Heart right ventricle (tissue), 16 donors: ENCODE measurements at regions not wholly inside any gene's neighbourhood (a gene's known extent, or its start where the extent isn't known, plus 50 kb on each side); places are given as distances from the start of the nearest gene placed in this dataset.

Source experiments
- ATAC-seq, 8 donors: fragments of 200-7000 bp; cut with Tn5 transposase; one replicate each; pipeline ENCODE4 v1.9.1; 2020; ENCODE audit warnings: mild to moderate bottlenecking in 8 of 8, moderate library complexity in 8 of 8, moderate number of reproducible peaks in 1 of 8
- DNase-seq, 2 donors: peaks; one replicate each; pipeline ENCODE4 v3.0.0-alpha.2; 2020
- H3K27ac ChIP-seq, 10 donors: fragments of 200-600 bp; sonication (generic) in 2 of 10; one replicate each; pipeline versions ENCODE4 v1.5.0 to v1.8.0; 2020 to 2022; ENCODE audit warnings: mild to moderate bottlenecking in 3 of 10
- H3K27me3 ChIP-seq, 7 donors: fragments of 200-600 bp; one replicate each; pipeline ENCODE4 v1.8.0; 2021 to 2022; ENCODE audit warnings: mild to moderate bottlenecking in 2 of 7
- H3K36me3 ChIP-seq, 9 donors: fragments of 200-600 bp; sonication (generic) in 1 of 9; one replicate each; pipeline versions ENCODE4 v1.5.0 to v1.8.0; 2020 to 2022; ENCODE audit warnings: mild to moderate bottlenecking in 2 of 9
- H3K4me1 ChIP-seq, 9 donors: fragments of 200-600 bp; sonication (generic) in 1 of 9; one replicate each; pipeline versions ENCODE4 v1.5.0 to v1.8.0; 2020 to 2022; ENCODE audit warnings: mild to moderate bottlenecking in 4 of 9
- H3K4me3 ChIP-seq, 10 donors: fragments of 200-600 bp; sonication (generic) in 2 of 10; one replicate each; pipeline versions ENCODE4 v1.5.0 to v1.8.0; 2020 to 2022; ENCODE audit warnings: mild to moderate bottlenecking in 7 of 10, moderate library complexity in 2 of 10
- H3K9me3 ChIP-seq, 11 donors: fragments of 200-600 bp in 10 of 11; sonication (generic) in 2 of 11; one replicate each; pipeline versions ENCODE4 v1.5.0 to v1.8.0; 2013 to 2022; ENCODE audit warnings: mild to moderate bottlenecking in 2 of 11, control low read depth in 1 of 11, moderate library complexity in 1 of 11
- WGBS, 2 donors: extraction: QIAGEN DNeasy Blood & Tissue Kit; methylation state at CpG; one replicate each; pipeline ENCODE4 v1.1.7; 2013; ENCODE audit warnings: inconsistent platforms in 1 of 2; 5-methylcytosine and 5-hydroxymethylcytosine counted together
- intact Hi-C, 10 donors: fragments of 100-400 bp; cut with DNase I; formaldehyde crosslinking; loops; one replicate each; pipeline versions ENCODE4 v1.11.1 to v1.14.2; 2022
- TF ChIP-seq, protein P1 (sequence below), 9 donors: fragments of 200-600 bp; sonication (generic) in 2 of 9; IDR thresholded peaks; one replicate each; pipeline versions ENCODE4 v1.5.0 to v1.8.0; 2021 to 2022; ENCODE audit warnings: antibody characterized with exemption in 9 of 9, mild to moderate bottlenecking in 5 of 9, moderate library complexity in 1 of 9
- donor health status: Arrhythmogenic right ventricular cardiomyopathy.
- donor health status: ischemic (EF 13 %, LVEDD 7.1; RV severe dilation, severe dysfunction).
- donor health status: healthy with polysubstance abuse.
- donor health status: DM: no; HTN: yes; CAD: no.
- donor health status: DM: no; HTN: no; CAD: no.
- donor health status: ischemic (EF 25% LVEDD 6.9; RV normal size, moderate dysfunction).
- donor health status: ischemic (EF 25% LVEDD 5.7; RV mildly dilated, moderate dysfunction).
- donor health status: healthy.
- donor health status: DM: yes; HTN: yes; CAD: no.
- donor health status: Ischemic cardiomyopathy.
- donor health status: ischemic (EF 35%, LVEDD 5.7; RV mildly dilated, moderate dysfunction).
- donor health status: nonischemic (EF 11% LVEDD 7.7; RV severe dilation, severe dysfunction).
- donor health status: DM: yes; HTN: yes; CAD: no.
- donor health status: PGD.
- donor health status: ischemic (EF 29% LVEDD 5.4; RV normal size, mild dysfunction).
- donor health status: nonischemic (EF 23%, LVEDD 6.1; RV moderate dilation, normal function).

DNA sequence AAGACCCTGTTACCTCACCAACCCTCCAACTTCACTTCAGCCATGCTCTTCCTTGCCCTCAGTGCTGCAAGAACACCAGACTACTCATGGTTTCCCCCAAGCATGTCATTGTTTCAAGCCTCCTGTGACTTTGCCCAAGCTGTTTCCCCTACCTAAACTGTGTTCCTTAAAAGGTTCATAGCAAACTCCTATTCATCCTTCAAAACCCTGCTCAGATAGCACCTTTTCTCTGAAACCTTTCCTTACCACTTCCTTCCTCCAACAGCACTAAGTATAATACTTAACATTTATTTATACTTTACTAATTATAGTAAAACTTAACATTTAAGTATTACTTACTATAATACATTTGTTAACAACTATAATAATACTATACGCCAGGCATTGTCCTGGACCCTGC is 136.2 kb downstream of the CCT6B start:
- Histone ChIP-seq H3K9me3 (no peaks in the 10 kb centered on the region), H3K4me1 (no peaks in the 10 kb centered on the region), H3K27ac (no peak overlapping the region), H3K36me3 (no peaks in the 10 kb centered on the region), H3K4me3 (no peak overlapping the region), H3K27me3 (peaks cover 0 to 50% (median 33%) of the 10 kb centered on the region in 7 donors)
- ATAC-seq (no peak), DNase-seq (no peak)
- 96% methylated on average over 1 of the region's 1 CpG for WGBS, 2 donors
- intact Hi-C loops, result no loop called here
- TF ChIP-seq, protein P1, sequence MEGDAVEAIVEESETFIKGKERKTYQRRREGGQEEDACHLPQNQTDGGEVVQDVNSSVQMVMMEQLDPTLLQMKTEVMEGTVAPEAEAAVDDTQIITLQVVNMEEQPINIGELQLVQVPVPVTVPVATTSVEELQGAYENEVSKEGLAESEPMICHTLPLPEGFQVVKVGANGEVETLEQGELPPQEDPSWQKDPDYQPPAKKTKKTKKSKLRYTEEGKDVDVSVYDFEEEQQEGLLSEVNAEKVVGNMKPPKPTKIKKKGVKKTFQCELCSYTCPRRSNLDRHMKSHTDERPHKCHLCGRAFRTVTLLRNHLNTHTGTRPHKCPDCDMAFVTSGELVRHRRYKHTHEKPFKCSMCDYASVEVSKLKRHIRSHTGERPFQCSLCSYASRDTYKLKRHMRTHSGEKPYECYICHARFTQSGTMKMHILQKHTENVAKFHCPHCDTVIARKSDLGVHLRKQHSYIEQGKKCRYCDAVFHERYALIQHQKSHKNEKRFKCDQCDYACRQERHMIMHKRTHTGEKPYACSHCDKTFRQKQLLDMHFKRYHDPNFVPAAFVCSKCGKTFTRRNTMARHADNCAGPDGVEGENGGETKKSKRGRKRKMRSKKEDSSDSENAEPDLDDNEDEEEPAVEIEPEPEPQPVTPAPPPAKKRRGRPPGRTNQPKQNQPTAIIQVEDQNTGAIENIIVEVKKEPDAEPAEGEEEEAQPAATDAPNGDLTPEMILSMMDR (IDR thresholded peaks at IDR 0.05), result no peak

DNA sequence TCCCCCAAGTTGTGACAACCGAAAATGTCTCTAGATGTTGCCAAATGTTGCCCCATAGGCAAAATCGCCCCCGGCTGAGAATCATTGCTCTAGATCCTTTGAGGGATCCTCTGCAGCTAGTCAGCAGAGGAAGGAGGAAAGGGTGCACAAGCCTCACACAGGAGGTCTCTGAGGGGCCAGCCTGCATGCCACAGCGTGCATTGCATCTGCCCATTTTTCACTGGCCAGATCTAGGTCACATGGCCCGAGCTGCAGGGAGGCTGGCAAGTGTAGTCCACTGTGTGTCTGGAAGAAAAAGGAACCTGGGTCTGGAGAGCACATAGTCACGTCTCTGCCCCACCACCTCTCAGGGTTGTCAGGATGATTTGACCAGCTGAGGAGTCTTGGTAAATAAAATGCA is 138.2 kb downstream of the CCT6B start:
- Histone ChIP-seq H3K36me3 (no peaks in the 10 kb centered on the region), H3K4me1 (no peaks in the 10 kb centered on the region), H3K4me3 (no peak overlapping the region), H3K9me3 (no peaks in the 10 kb centered on the region), H3K27ac (no peak overlapping the region), H3K27me3 (peaks cover 0 to 57% (median 33%) of the 10 kb centered on the region in 7 donors)
- TF ChIP-seq, protein P1 (IDR thresholded peaks at IDR 0.05), result no peak
- ATAC-seq (no peak), DNase-seq (no peak)
- intact Hi-C loops, result no loop called here
- WGBS, 2 donors, result 55 to 57% methylated on average over 6 of the region's 6 CpGs

DNA sequence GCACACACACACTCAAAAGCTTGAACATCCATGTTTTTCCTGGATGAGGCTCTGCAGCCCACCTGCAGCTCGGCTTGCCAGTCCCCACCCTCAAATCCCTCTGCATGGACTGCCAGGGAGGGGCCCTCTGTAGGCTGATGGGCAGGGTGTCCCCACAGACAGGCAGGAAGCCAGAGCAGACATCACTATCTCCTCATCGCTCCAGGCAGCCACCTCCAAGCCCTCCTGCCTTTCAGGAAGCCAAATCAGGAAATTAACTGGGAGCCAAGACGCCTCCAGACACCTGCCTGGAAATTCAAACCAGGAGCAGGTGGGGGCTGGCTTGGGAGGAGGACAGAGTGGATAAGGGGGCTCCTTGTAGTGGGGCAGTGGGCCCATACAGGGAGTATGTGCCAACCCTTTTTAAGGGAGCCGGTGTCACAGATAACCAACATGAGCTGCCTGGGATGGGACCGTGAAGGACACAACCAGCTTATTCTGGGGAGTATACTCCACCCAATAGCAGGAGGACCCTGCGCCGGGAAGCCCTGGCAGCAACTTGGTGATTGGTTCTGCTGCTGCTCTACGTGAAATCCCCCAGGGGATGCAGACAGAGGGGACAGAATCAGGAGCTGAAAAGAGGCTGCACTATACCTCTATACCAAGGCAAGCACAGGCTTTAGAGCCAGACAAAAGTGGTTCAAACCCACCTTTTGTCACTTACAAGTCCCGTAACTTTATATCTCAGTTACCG is 139.1 kb downstream of the CCT6B start:
- Histone ChIP-seq H3K4me1 (no peaks in the 10 kb centered on the region), H3K27me3 (peaks cover 0 to 49% (median 29%) of the 10 kb centered on the region in 7 donors), H3K27ac (no peak overlapping the region), H3K4me3 (no peak overlapping the region), H3K36me3 (no peaks in the 10 kb centered on the region), H3K9me3 (no peaks in the 10 kb centered on the region)
- ATAC-seq, result no peak
- intact Hi-C loops, result no loop called here
- TF ChIP-seq, protein P1 (IDR thresholded peaks at IDR 0.05), result no peak
- DNase-seq, result no peak
- WGBS, 2 donors, result 41 to 44% methylated on average over 10 of the region's 10 CpGs

DNA sequence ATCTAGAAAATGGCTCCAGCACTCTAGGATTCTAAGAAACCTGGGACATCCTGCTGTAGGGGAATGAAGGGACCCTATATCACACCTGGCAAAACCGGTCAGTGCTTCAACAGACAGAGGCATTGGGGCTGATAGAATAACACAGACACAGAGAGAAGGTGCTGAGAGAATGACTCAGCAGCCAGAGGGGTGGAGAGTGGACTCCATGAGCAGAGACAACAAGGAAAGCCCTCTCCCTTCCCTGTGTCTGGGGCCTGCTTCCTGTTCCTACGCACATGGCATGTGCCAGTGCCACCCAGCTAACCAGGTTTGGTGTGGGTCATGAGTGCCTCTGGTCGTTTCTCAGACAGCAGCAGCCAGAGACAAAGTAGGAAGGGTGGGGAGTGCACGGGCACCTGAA is 140.3 kb downstream of the CCT6B start:
- no peaks in the 10 kb centered on the region for H3K4me1 ChIP-seq
- H3K9me3 ChIP-seq, result no peaks in the 10 kb centered on the region
- WGBS, 2 donors, result 20 to 26% methylated on average over 4 of the region's 4 CpGs
- no peak overlapping the region for H3K27ac ChIP-seq
- TF ChIP-seq, protein P1 (IDR thresholded peaks at IDR 0.05), result no peak
- no peak overlapping the region for H3K4me3 ChIP-seq
- ATAC-seq, result no peak
- no peak for DNase-seq
- no peaks in the 10 kb centered on the region for H3K36me3 ChIP-seq
- intact Hi-C loops, result no loop called here
- H3K27me3 ChIP-seq, result peaks cover 0 to 41% (median 30%) of the 10 kb centered on the region in 7 donors
